Left lung (tissue), 4 donors: ENCODE measurements at regions not wholly inside any gene's neighbourhood (a gene's known extent, or its start where the extent isn't known, plus 50 kb on each side); places are given as distances from the start of the nearest gene placed in this dataset.

Experiments
- ATAC-seq: fragments of 200-7000 bp; cut with Tn5 transposase; one replicate; pipeline ENCODE4 v1.9.1; 2020; ENCODE audit warnings: moderate library complexity
- DNase-seq, 4 donors: peaks; one replicate each; pipeline ENCODE4 v3.0.0-alpha.2; 2013 to 2020
- H3K27ac ChIP-seq, 2 donors: fragments of 200-600 bp; sonication (generic) in 1 of 2; one replicate each; pipeline versions ENCODE4 v1.5.0 to v1.8.0; 2020 to 2021
- H3K27me3 ChIP-seq, 2 donors: fragments of 200-600 bp; sonication (generic) in 1 of 2; one replicate each; pipeline versions ENCODE4 v1.5.0 to v1.8.0; 2020 to 2021
- H3K36me3 ChIP-seq, 2 donors: fragments of 200-600 bp; sonication (generic) in 1 of 2; one replicate each; pipeline versions ENCODE4 v1.5.0 to v1.8.0; 2020 to 2021
- H3K4me1 ChIP-seq, 2 donors: fragments of 200-600 bp; one replicate each; pipeline ENCODE4 v1.8.0; 2021
- H3K4me3 ChIP-seq, 2 donors: fragments of 200-600 bp; sonication (generic) in 1 of 2; one replicate each; pipeline versions ENCODE4 v1.5.0 to v1.8.0; 2020 to 2021; ENCODE audit warnings: mild to moderate bottlenecking in 1 of 2
- H3K9me3 ChIP-seq, 2 donors: fragments of 200-600 bp; sonication (generic) in 1 of 2; one replicate each; pipeline versions ENCODE4 v1.5.0 to v1.8.0; 2020 to 2021
- CTCF ChIP-seq, 2 donors: fragments of 200-600 bp; sonication (generic) in 1 of 2; IDR thresholded peaks; one replicate each; pipeline versions ENCODE4 v1.5.0 to v1.8.0; 2021; ENCODE audit warnings: antibody characterized with exemption in 2 of 2
- intact Hi-C, 2 donors: fragments of 100-400 bp; cut with DNase I; formaldehyde crosslinking; loops; one replicate each; pipeline versions ENCODE4 v1.11.2 to v1.14.2; 2022
- donor health status: DM: no; HTN: yes; CAD: no.
- donor health status: DM: no; HTN: no; CAD: no.

DNA sequence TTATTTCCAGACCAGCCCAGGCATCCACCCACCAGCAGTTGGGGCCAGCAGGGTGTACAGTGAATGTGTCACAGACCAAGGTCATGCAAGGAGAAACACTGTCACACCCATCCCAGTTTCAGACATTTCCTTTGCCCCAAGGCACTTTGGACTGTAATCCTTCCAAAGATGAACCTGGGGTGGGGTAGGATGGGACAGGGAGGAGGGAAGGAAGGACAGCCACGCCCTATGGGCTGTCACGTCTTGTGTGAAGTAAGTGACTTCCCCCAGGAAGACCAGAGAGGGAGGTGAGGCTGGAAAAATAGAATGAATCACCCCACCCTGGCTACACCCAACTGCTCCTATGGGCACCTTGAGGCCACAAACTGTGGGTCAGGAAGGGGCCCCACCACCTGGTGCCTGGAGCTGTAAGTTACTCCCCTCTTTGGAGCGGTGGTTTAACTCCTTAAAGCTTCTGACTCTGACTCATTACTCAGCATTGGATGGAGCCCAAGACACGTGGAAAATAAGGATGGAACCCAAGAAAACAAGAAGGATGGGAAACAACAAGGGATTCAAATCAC is 349.9 kb upstream of the KLF3 start:
- no peaks in the 10 kb centered on the region for H3K27me3 ChIP-seq
- no peak overlapping the region for H3K4me3 ChIP-seq
- H3K4me1 ChIP-seq: peaks cover 4 to 9% of the 10 kb centered on the region in 2 donors
- no peak for TF ChIP-seq CTCF (IDR thresholded peaks at IDR 0.05)
- no peaks in the 10 kb centered on the region for H3K36me3 ChIP-seq
- ATAC-seq (no peak), DNase-seq (no peak)
- H3K27ac ChIP-seq: no peak overlapping the region
- intact Hi-C loops: no loop called here
- H3K9me3 ChIP-seq: no peaks in the 10 kb centered on the region

DNA sequence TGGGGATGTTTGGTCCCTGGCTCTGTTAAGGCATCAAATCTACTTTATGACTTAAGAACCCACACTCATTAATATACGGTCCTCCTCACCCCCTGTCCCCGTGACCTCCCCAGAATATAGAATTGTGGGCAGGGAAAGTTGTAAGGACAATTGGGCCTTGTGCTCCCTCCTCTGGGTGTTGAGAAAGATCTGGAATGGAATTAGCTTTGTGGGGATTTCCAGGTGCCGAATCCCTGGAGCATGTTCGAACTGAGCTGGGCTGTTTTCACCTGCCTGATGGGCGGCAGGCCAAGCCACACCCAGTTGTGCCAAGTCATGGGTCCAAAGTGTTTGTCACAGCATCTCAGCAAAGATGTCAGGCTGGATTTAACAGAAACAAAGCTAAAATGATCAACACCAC is 349.3 kb upstream of the KLF3 start:
- no peaks in the 10 kb centered on the region for H3K36me3 ChIP-seq
- peaks cover 7 to 14% of the 10 kb centered on the region in 2 donors for H3K4me1 ChIP-seq
- ATAC-seq (no peak), DNase-seq (no peak)
- intact Hi-C loops: loop anchor here in 1 of 2 donors (5.0 kb wide), 1 partner anchor 358 kb away; no protein-coding TSS in a partner anchor
- no peaks in the 10 kb centered on the region for H3K27me3 ChIP-seq
- H3K4me3 ChIP-seq: no peak overlapping the region
- H3K9me3 ChIP-seq: no peaks in the 10 kb centered on the region
- no peak for TF ChIP-seq CTCF (IDR thresholded peaks at IDR 0.05)
- no peak overlapping the region for H3K27ac ChIP-seq

DNA sequence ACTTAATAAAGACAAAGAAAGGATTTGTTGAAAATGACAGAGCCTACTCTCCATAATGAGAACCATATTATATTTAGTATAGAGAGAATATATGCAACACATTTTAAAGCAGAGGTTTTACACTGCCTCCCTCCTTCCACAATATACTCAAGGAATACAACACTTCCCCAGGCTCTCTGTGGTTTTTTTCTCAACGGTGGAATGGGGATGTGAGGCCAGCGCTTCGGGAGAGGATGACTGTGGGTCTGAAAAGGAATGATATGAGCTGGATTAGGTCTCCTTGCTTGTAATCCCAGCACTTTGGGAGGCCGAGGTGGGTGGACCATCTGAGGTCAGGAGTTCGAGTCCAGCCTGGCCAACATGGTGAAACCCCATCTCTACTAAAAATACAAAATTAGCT is 348.7 kb upstream of the KLF3 start:
- no peaks in the 10 kb centered on the region for H3K36me3 ChIP-seq
- H3K4me3 ChIP-seq: no peak overlapping the region
- H3K27ac ChIP-seq: no peak overlapping the region
- H3K4me1 ChIP-seq: peaks cover 8 to 21% of the 10 kb centered on the region in 2 donors
- no peaks in the 10 kb centered on the region for H3K27me3 ChIP-seq
- intact Hi-C loops: loop anchor here in 1 of 2 donors (5.0 kb wide), 1 partner anchor 357 kb away; no protein-coding TSS in a partner anchor
- no peak for ATAC-seq
- no peak for TF ChIP-seq CTCF (IDR thresholded peaks at IDR 0.05)
- H3K9me3 ChIP-seq: no peaks in the 10 kb centered on the region
- DNase-seq: no peak

DNA sequence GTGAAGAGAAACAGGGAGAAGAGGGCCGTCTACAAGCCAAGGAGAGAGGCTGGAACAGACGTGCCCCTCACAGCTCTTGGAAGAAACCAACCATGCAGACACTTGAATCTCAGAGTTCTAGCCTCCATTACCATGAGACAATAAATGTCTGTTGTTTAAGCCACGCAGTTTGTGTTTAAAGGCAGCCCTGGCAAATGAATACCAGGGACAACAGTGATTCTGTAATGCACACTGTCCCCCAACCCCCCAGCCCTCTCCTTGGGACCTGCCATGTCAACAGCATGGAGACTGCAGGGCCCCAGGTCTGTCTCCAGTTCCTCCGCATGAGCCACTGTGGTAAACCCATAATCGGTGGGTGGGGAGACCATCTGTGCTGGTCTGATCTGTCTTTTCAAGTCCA is 348.0 kb upstream of the KLF3 start:
- Histone ChIP-seq H3K4me3 (no peak overlapping the region), H3K4me1 (peaks cover 8 to 23% of the 10 kb centered on the region in 2 donors), H3K27ac (no peak overlapping the region), H3K36me3 (no peaks in the 10 kb centered on the region), H3K27me3 (no peaks in the 10 kb centered on the region), H3K9me3 (no peaks in the 10 kb centered on the region)
- no peak for TF ChIP-seq CTCF (IDR thresholded peaks at IDR 0.05)
- ATAC-seq (no peak), DNase-seq (no peak)
- intact Hi-C loops: loop anchor here in 1 of 2 donors (5.0 kb wide), 1 partner anchor 356 kb away; no protein-coding TSS in a partner anchor

DNA sequence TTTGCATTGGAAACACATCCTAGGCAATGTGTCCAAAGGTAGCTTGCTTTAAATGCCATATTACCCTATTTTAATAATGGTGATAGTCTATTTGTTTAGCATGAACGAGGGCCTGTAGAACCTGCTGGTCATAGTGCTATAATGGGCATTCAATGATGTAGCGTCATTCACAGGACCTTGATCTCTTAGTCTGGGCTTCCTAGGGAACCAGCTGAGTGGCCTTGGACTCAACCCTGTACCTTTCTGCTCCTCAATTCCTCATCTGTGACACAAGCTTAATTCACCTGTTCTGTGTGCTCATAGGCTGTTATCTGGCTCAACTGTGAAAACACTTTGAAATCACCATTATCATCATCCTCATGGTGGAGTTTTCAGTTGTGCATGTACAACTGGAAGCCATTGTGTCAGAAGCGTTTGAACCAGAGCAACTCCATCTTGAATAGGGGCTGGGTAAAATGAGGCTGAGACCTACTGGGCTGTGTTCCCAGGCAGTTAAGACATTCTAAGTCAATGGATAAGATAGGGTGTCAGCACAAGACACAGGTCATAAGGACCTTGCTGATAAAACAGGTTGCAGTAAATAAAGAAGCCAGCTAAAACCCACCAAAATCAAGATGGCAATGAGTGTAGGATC is 346.8 kb upstream of the KLF3 start:
- DNase-seq (no peak), ATAC-seq (no peak)
- H3K9me3 ChIP-seq: no peaks in the 10 kb centered on the region
- no peaks in the 10 kb centered on the region for H3K36me3 ChIP-seq
- H3K4me3 ChIP-seq: no peak overlapping the region
- H3K27ac ChIP-seq: no peak overlapping the region
- intact Hi-C loops: loop anchor here in 1 of 2 donors (5.0 kb wide), 1 partner anchor 355 kb away; no protein-coding TSS in a partner anchor
- no peaks in the 10 kb centered on the region for H3K27me3 ChIP-seq
- H3K4me1 ChIP-seq: peaks cover 8 to 23% of the 10 kb centered on the region in 2 donors
- no peak for TF ChIP-seq CTCF (IDR thresholded peaks at IDR 0.05)
